ENCODE measurements at regions not wholly inside any gene's neighbourhood (a gene's known extent, or its start where the extent isn't known, plus 50 kb on each side); places are given as distances from the start of the nearest gene placed in this dataset.

DNA sequence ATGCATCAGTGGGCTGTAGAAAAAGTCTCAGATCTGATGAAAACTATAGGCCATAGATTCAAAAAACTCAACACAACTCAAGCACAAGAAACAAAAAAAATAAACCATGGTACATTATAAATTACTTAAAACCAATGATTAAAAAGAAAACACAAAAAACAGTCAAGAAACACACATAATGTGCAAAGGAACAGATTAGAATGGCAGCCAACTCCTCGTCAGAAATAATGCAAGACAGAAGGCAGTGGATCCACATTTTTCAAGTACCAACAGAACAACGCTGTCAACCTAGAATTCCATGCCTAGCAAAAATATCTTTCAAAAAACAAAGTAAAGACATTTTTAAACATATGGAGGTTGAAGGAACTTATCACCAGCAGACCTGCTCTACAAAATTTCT, 69.7 kb downstream of the PSMB1 start:
- no peak for DNase-seq (ENCODE audit: low read depth)

DNA sequence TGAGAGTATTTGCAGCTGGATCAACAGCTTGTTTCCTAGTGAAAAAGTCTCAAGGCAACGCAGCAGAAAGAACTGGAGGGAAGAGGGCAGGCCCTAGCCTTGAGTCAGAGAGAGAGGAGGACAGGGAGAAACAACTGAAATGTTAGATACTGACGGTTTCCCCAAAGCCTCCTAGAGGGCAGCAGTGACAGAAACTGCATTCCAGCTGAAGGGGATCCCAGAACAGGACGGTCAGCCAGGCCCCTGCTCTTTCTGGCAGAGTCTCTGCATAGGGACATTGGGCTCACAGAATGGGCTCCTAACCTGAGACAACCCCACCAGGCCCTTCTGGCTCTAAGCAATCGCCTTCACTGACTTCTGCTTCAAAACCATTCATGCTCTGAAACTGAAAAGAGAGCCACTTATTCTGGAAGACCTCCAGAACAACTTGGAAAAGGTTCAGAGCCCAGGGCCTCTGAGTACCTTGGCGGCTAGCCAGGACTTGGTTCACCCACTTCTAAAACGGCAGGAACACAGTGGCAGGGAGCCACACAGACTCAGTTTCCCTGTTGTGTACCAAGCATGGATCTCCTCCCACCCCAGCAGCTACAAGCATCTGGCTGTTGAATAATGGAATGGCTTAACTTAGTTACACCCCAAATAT, 72.9 kb downstream of the PSMB1 start:
- DNase-seq (ENCODE audit: low read depth) = peak; percentile 13

DNA sequence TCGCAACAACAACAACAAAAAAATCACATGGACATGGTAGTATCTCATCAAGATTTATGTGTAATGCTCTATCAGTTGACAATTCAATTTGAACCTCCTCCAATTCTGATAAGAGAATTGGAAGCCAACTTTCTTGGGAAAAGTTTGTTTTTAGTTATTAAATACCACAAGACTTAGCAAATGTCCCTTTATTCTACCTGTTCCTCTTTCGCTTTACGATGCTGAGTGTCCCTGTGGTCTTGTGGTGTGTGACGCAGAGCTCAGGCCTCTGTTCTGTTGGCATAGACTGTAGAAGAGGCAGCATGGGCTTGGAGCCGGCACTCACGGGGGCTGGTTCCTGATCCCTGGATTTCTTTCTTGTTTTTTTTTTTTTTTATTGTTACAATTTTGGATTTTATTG, 76.7 kb downstream of the PSMB1 start:
- DNase-seq (ENCODE audit: low read depth) = peak; percentile 31

DNA sequence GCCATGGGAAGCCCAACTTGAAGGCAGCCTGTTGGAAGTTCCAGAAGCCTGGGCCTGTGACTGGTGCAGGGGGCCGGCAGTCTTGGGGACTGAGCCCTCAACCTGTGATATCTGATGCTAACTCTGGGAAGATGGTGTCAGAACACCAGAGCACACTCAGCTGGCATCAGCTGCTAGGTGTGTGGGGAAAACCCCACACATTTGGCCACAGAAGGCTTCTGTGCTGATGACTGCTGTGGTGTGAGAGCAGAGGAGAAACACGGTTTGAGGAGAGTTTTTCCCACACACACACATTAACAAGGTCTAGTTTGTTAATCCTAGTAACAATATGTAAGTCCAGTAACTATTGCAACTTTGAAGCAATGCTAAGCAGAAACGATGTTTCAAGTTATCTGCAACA, 78.0 kb downstream of the PSMB1 start:
- no peak for DNase-seq (ENCODE audit: low read depth)

DNA sequence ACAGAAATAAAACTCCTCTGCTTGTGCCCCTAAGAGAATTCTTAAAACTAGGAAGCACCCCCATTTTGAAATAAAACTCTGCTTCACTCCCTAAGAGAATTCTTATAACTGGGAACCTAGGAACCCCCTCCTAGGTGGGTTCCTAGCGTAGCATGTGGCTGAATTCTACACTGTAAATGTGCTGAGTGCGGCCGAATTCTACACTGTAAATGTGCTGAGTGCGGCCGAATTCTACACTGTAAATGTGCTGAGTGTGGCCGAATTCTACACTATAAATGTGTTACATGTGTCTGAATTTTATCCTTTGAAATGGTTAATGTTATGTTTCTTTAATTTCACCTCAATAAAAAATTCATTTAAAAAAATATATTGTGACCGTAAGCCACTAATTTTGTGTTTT, 79.3 kb downstream of the PSMB1 start:
- DNase-seq (ENCODE audit: low read depth) = no peak

DNA sequence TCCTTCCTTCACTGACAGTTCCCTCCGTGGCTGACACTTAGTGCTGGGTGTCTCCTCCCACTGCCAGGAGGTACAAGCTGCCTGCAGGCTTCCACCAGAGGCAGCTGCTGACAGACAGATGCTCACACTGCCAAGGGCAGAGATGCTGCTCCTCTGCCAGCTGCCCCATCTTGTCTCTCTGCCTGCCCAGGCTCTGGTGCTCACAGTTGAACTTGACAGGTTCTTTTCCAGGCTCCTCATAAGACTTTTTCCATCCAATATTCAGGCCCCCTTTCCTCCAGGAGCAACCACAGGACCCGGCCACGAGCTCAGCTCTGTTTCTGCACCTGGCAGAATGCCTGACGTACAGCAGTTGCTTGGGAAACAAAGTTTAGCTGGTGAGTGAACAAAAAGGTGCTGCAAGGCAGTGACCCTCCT, 79.8 kb downstream of the PSMB1 start:
- no peak for DNase-seq (ENCODE audit: low read depth)

DNA sequence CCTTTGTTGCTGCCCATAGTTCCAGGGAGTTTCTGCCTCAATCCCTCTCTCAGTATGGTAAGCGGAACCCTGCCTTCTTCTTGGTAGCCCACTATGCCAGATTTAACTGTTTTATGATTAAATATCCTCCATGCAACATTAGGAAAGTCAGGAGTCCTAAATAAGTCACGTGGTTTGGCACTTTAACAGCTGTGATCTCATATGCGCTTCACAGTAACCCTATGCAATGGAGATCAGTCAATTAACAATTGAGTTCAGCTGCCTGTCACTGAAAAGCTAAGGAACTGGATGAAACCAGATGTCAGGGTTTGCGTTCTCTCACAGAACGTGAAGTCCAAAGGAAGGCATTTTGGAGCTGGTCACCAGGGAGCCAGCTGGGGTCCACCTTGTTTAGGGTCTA, 81.6 kb downstream of the PSMB1 start:
- DNase-seq (ENCODE audit: low read depth) = no peak

DNA sequence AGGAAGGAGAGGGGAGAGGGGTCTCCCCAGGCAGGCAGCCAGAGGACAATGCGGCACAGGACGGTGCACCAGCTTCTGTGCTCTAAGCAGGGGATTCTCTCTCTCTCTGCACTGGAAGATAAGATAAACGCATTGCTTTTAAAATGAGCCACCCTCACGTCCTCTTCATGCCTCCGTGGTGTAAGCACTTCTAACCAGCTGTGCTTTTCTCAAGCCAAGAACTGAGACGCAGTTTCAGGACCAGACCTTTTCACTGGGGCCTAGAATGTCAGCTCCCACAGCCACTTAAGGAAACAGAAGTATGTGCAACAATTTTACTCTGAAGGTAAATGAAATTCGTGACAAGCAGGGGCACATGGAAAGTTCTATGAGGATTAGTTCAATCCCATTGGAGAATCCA, 82.4 kb downstream of the PSMB1 start:
- no peak for DNase-seq (ENCODE audit: low read depth)

DNA sequence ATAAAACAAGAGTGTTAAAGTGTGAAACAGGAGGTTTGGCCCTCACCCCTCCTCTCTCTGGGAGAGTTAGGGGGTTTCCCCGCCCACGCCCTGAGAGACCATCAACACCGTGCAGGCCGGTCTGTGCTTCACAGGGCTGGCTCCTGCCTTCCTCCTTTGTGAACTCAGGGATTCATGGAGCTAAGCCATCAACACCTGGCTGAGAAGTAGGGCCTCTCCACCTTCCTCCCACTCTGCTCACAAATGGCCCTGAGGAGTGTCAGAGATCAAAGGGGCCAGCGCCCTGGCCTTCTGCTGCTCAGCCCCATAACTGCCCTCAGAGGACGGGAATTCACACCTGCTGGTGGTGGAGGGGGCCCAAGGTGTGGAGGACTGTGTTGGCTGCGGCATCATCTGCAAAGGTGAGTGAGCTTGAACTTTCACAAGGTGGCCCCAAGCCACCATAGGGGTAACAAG, 88.6 kb downstream of the PSMB1 start:
- DNase-seq (ENCODE audit: low read depth) = no peak

DNA sequence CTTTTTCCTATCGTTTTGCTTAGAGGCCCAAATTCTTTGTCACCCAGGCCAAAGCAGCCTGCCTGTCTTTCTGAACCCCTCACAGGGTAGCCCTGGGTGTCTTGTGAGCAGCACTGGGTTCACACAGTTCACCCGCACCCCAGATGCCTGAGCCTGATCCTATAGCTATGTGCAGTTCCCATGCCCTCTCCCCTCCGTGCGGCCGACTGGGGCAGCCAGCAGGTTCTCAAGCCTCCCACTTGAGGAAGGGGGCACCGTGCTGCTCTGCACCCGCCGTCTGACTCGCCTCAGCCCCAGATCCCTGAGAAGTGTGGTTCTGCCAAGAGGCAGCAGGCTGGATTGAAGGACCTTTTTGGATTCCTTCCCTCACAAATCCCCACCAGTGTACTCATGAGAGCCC, 89.0 kb downstream of the PSMB1 start:
- no peak for DNase-seq (ENCODE audit: low read depth)

DNA sequence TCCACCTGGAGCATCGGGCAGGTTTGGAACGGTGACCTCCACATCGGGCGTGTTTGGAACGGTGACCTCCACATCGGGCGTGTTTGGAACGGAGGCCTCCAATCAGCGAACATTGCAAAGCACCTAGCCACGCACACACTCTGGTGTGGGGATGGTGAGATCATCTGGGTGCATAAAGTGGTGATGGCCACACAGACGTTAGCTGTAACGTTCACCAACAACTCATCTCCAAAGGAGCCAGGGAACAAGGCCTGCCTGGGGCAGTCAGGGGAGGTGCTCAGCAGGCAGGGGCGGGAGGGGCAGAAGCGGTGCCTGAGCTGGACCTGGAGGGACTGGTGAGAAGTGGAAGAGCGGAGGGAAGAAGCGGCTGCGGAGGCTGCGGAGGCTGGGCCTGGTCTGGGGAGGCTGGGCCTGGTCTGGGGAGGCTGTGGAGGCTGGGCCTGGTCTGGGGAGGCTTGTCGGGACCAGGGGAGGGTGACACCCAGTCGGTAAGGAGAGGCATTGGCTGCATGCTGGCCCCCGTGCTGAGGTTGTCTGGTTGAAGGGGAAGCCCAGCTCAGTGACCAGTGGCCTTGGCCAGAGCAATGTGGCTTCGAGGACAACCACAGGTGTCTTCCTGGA, 89.9 kb downstream of the PSMB1 start:
- DNase-seq (ENCODE audit: low read depth) = no peak

DNA sequence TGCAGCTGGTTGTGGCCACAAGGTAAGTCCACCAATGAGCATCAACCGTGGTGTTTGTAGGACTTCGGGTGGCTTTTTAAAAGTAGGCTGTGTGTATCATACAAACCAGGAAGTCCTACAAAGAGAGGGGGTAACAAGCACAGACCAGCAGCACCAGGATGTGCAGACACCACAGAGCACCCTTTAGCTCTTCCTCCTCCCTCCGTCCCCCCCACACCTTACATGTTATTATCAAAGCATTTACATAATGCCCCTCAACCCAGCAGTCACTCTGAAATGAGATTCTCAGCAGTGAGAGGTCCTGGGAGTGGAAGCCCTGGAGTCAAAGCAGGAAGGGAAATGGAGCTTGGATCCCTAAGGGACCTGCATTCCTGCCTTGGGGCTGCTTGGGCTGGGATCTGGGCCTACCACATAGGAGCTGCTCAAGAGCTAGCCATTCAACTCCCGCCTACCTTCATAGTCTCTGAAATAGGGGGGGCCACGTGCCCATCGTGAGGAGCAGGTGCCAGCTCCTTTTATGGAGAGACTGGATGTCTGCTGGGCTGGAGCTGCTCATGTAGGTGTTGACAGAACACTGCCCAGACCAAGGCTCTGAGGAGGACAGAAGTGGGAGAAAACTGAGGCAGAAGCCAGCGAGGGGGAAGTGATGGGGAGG, 90.6 kb downstream of the PSMB1 start:
- no peak for DNase-seq (ENCODE audit: low read depth)

DNA sequence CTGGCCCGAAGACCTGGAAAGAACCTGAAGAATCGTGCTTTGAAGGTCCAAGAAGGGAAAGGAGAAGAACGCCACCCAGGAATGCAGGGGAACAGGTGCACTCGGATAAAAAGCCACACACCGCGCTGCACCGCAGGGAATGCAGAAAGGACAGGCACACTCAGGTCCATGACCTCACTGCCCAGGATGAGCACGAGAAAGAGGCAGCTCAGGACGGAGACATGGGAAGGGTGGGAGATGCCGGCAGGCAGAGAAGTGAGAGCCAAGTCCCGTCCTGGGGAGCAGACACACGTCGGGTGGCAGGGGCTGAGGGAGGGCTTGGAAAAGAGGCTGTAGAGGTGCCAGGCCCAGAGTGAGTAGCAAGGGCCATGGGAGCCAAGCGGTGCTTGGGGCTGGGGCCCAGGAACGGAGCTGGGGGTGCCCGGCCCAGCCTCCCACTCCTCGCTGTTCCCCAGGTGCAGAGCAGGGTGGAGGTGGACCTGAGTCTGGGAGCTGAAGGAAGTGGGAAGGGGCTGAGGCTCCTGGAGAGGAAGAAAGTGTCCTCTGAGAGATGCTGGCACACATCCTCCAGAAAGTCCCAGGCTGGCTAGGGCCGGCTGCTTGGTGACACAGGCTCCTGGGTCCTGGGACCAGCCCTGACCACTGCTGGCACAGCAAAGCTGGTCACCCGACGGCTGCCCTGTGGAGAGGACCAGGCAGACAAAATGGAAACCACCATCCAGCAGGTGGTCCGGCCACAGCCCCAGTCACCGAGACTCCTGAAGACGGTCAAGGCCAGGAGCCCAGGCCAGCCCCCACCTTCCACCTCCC, 91.3 kb downstream of the PSMB1 start:
- no peak for DNase-seq (ENCODE audit: low read depth)

DNA sequence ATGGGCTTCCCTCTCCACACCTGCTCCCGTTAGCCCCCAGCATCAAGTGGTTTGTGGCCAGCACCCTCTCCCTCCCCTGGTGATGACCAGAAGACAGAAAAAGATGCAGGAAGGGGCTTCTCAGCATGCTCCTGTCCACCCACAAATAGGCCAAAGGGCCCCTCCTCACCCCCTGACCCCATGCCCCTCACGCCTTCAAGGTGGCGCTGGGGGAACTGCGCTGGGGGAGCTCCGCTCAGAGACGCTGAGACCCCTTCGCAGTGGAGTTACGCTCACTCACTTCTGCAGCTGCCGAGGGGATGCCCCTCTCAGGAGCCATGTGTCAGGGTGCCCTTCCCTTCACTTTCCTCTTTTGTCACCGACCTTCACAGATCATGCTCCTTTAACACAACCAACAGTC, 92.0 kb downstream of the PSMB1 start:
- DNase-seq (ENCODE audit: low read depth) = no peak

DNA sequence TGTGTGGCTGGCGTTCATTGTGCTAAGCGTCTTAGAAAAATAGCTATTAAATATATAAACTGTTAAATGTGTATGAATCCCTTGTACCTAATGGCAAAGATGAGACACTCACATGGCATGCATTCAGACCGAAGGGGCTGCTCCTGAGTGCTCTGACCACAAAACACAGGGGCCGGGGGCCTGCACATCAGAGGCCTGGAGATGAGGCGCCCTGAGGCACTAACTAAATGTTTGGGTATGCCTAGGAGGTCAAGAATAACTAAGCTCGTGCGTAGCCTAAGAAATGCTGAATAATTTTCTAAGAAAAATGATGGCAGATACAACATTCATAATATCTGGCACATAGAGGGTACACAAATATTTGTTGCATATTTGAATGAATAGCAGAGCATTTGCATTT, 92.5 kb downstream of the PSMB1 start:
- no peak for DNase-seq (ENCODE audit: low read depth)

DNA sequence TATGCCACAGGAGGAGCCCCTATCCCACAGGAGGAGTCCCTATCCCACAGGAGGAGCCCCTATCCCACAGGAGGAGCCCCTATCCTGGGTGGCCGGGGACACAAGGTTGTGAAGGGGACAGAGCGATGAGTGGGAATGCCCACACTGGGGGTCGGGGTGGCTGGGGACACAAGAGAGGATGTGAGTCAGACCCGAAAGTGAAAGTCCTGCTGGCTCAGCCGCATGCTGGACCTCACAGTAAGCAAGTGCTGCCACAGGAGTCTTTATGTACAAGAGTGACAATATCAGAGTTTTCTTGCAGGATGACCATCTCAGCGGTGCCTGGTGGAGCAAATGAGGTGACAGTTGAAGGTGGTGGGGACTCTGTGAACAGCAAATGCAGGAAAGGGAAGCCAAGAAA, 93.7 kb downstream of the PSMB1 start:
- DNase-seq (ENCODE audit: low read depth) = peak; percentile 75

DNA sequence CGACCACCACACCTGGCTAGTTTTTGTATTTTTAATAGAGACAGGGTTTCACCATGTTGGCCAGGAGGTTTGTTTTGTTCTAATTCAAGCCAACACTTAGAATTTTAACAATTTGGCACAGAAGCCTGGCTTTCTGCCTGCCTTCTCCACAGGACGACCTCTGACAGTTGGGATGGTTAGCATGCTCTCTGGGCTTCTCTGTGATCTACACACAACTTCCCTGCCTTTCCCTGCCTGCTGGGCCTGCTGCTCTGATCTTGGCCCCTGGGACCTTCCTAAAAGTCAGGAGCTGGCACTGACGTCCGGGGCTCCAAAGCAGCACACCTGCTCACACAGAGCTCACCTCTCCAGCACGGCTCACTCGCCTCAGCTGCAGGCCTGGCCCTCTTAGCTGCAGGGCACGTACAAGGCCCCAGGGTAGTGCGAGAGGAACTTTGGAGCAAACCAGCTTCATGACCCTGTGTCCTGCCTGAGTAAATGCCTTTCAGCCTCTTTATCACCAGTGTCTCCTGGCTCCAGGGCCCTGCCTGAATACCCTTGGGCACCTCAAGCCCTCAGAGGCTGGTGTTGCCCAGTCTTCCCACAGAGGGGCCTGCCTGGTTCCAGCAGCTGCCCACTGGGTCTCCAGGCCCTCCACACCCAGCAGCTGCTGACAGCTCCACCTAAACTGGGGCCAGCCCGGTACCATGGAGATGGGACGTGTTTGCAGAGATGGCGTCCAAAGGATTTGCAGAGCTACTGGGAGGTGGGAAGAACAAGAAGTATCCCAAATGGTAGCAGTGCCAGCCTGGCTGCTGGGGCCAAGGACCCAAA, 96.0 kb downstream of the PSMB1 start:
- no peak for DNase-seq (ENCODE audit: low read depth)
